Suppressor macrophage (primary cell): ENCODE measurements at regions not wholly inside any gene's neighbourhood (a gene's known extent, or its start where the extent isn't known, plus 50 kb on each side); places are given as distances from the start of the nearest gene placed in this dataset.
"Not testable (repeated sequence)": the region's sequence is repeated elsewhere in the genome, so short reads cannot be mapped to it uniquely, and the experiment has no call there.

Experiments
- DNase-seq, 4 experiments: peaks; one replicate each; pipeline ENCODE4 v3.0.0-alpha.2; 2020 to 2022

GRCh38 chr17:53017227-53017626 is 805.5 kb upstream of the KIF2B start:
- DNase-seq, result no peak

DNA sequence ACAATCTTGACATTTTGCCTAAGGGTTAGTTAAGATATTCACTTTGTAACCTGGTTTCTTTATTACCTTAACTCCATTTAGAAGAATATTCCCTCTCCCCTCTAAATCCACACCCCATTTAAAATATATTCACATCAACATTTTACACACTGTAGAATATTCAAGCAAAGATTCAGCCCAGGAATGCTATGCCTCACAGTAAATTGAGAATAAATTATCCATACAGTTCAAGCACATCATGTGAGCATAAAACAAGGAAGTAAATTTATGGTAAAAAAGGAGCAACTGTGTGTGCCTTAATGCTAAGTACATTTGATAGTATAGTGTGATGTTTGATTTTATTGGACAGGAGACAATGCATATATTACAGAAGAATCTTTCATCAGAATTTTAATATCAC is 806.6 kb upstream of the KIF2B start:
- DNase-seq, result no peak

- DNase-seq, result no peak
Observed at GRCh38 chr17:53012364-53012763, 810.4 kb upstream of the KIF2B start.

DNA sequence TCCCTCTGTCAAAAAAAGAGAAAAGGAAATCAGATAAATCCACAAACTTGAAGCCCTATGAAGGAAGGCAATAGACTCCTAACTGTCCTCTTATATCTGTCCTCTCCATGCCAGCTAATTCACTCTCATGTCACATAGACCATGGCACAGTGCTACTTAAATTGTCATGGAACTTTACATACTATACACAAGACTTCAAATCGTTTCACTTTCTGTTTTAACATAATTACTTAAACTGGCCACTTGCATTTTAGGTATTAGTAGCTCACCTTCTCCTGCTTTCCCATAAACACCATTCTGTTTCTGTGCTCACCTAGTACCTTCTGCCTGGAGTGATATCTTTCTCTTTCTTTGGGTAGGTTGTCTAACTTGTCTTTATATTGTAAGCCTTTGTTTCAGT is 816.7 kb upstream of the KIF2B start:
- DNase-seq, result no peak

DNA sequence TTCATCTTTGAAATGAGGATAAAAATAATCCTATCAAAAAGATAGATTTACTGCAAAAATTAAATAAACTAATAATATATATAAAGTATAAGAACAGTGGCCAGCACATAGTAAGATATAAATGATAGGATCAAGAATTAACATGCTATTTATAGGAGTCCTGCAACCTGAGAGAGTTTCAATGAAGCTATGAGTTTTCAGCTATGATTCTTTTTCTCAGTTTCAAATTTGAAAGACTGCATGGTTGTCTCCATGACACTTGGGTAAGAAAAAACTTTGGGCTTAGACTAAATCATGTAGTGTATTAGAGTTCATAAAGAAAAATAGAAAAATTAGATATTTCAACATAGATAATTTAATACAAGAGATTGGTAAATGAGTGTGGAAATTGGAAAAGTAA is 817.8 kb upstream of the KIF2B start:
- no peak for DNase-seq

DNA sequence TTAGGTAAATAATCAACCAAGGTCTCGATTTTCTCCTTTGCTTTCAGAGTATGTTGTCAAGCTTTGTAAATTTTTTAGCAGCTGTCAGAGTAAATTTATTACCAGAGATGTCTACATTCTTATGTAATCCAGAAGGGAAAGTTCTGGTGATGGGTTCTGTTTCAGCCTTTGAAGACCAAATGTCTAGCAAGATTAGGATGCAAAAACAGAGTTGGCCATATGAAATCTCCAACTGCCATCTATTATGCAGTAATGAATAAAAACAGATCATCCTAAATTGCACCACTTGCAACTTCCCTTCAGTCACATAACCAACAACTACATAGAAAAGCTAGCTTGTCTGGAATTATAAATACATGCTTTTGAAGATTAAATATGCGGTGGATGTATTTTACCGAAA is 826.8 kb upstream of the KIF2B start:
- no peak for DNase-seq

DNA sequence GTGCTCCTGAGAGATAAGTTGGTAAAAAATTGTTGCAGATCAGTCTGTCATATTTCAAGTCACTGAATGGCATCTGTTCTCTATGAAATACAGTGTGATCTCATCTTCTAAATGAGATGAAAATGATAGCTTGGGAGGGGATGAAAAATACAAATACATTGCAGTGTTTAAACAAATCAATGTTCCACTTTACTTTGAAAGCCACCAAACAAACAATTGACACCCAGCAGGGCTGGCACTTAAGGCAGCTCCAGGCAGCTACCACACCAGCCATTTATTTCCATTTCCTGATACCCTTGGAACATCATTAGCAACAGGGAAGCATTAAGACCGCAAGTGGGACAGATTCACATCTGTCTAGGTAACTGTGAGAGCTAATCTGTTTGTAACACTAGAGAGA is 827.6 kb upstream of the KIF2B start:
- no peak for DNase-seq

DNA sequence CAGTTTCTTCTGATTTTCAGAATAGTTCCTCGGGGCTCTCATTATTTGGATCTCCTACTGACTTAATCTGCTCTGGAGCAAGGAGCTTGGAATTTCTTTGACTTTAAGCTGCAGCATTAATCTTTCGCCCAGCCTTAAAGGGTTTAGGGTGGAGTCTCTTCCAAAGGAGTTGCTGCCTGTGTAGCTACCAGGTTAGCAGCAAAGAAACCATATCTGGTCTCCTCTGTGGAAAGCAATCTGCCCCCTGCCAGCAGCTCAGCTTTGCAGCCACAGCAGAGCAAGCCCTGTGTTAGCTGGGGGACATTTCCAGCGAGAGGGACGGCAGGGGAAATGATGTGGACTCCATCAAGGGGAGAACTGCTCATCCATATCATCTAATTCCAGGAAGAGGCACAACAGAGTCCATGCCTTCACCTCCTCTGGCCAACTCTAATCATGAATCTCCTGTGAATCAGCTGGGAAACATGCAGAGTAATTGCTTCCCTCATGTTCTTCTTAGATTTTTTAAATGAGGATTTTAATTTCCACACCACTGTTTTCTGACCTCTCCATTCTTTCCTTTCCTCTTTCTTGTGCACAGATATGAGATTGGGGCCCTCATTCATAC is 827.6 kb upstream of the CA10 start:
- DNase-seq, result no peak

DNA sequence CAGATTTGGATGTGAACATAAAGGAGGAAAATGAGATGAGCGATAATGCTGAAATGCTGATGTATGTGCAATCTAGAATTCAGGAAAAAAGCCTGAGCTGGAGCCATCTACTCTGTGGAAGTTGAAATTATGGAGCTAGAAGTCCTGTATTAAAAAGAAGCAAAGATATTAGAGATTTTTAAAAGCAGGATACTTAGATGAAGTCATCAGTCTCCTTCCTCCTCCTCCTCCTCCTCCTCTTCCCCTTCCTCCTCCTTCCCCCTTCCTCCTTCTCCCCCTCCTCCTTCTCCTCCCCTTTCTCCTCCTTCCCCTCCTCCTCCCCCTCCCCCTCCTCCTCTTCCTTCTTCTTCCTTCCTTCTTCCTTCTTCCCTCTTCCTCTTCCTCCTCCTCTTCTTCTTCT is 823.8 kb upstream of the CA10 start:
- no peak for DNase-seq

DNA sequence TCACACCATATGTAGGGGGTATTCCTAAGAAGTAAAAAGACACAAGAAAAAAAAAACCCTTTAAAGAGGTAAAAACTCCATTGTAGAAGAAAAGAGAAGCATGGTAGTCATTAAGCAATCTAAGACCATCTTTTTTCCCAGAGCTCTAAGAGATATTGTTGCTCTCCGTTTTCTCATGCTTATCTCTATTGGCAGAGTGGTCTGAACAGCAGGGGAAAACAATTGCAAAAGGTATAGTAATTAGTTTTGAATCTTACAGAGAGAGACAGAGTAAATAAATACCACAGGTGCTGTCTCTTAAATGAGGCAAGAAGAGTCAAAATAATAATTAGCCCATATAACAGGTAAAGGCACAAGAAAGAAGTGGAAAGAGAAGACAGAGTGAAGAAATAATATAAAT is 821.4 kb upstream of the CA10 start:
- no peak for DNase-seq

DNA sequence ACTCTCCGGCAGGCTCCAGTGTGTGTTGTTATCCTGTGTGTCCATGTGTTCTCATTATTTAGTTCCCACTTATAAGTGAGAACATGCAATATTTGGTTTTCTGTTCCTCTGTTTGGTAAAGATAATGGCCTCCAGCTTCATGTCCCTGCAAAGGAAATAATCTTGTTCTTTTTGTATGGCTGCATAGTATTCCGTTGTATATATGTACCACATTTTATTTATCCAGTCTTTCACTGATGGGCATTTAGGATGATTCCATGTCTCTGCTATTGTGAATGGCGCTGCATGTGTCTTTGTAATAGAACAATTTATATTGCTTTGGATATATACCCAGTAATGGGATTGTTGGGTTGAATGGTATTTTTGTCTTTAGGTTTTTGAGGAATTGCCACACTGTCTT is 807.3 kb upstream of the CA10 start:
- no peak for DNase-seq

- not testable (repeated sequence) for DNase-seq
Observed at GRCh38 chr17:52961751-52962150, 803.2 kb upstream of the CA10 start.

DNA sequence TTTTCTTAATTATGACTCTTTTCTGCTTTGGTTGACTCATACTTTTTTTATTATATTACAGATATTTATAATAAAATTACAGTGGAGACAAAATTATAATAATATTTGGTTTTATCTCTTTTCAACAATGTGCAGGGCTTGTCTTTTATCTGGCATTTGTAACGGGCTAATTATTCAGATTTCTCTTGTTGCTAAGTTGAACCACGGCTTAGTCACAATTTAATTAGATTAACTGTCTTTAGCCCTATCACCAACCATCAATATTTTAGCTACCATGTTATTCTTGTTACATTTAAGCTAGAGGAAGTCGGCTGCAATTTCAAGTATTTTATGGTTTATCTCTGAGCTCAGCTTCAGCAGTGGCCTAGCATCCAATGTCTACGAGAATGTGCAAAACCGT is 798.9 kb upstream of the CA10 start:
- DNase-seq, result no peak

GRCh38 chr17:52947418-52947817 is 788.9 kb upstream of the CA10 start:
- no peak for DNase-seq

- no peak for DNase-seq
Observed at GRCh38 chr17:52938623-52939230, 780.2 kb upstream of the CA10 start.

DNA sequence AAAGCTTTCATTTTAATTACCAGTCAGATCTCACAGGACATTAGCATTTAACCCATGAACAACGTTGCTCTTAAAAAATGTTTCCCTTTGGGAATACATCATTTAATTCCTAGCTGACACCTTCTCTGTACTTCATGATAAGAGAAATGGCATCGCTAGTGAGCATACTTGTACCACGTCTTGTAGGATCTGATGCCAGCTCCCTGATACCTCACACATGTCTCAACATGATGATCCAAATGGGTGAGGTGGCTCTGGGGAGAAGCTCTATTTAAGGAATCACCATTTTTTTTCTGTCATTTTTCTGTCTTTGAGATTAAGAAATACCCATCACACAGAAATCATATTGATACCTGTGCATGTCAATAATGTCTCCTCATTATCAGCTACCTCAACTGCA is 772.1 kb upstream of the CA10 start:
- no peak for DNase-seq

GRCh38 chr17:52930145-52930544 is 771.6 kb upstream of the CA10 start:
- DNase-seq, result no peak

DNA sequence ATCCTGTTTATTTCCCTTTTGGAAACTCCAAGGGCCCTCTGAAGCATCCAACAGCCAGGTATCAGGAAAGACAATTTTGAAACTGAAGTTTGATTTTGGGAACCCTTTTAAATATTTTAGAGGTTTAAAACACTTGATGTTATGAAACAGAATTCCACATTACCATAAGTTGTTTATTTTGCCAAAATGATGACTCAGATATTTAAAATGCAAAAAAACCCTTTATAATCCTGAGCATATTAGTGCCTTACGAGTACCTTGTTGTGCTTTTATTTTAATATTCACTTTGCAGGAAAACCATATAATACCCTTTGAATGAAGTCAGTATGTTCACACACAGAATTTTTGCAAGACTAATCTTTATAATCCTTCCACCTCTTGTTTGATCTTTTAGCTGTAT is 765.1 kb upstream of the CA10 start:
- DNase-seq, result no peak

DNA sequence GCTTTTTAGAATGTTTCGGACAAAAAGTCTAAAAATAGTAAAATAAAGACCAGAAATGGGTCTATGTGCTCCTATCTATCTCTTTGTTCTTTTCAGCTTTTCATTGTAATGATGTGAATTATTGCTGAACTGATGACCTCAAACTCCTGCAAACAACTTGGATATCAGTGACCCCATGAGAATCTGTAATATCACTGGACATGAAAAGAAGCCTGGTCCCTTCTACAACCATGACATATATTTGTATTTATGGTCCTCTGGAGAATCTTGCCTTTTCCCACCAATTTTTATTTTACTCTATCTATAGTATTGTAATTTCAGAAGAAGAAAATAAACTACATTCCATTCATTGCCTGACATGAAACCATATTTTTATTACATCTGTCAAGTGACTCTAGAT is 740.7 kb upstream of the CA10 start:
- DNase-seq, result no peak

GRCh38 chr17:52895272-52895671 is 736.8 kb upstream of the CA10 start:
- DNase-seq, result no peak

DNA sequence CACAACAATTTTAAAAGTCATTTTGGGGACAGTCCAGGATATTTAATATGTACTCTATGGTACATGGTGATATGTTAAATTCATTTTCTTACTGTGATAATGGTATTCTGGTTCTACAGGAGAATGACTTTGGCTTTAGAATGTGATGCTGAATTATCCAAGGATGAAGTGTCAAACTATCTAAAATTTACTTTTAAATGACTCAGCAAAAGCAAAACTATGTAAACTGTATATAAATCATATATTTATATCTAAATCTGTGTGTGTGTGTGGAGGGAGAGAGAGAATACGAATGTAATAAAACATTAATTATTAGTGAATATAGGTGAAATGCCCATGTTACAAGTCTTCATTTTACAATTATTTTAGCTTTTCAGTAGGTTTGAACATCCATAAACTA is 733.8 kb upstream of the CA10 start:
- no peak for DNase-seq

- no peak for DNase-seq
Observed at GRCh38 chr17:52885882-52886281, 727.4 kb upstream of the CA10 start.

- DNase-seq, result not testable (repeated sequence)
Observed at GRCh38 chr17:52883907-52884491, 725.5 kb upstream of the CA10 start.

DNA sequence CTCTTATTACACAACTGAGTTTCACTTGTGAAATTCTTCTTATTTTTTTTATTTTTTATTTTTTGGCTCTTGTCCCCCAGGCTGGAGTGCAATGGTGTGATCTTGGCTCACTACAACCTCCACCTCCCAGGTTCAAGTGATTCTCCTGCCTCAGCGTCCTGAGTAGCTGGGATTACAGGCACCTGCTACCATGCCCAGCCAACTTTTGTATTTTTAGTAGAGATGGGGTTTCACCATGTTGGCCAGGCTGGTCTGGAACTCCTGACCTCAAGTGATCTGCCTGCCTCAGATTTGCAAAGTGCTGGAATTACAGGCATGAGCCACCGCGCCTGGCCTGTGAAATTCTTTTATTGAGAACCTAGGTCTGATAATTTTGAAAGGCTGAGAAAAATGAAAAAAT is 688.3 kb upstream of the CA10 start:
- DNase-seq, result not testable (repeated sequence)

DNA sequence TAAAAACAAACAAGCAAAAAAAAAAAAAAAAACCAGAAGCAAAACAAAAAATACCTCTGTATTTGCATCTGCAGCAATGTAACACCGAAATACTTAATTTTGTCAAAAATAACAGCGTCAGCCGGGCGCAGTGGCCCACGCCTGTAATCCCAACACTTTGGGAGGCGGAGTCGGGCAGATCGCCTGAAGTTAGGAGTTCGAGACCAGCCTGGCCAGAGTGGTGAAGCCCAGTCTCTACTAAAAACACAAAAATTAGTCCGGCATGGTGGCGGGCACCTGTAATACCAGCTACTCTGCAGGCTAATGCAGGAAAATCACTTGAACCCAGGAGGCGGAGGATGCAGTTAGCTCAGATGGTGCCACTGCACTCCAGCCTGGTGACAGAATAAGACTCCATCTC is 683.5 kb upstream of the CA10 start:
- DNase-seq, result no peak
